HL-60 (cell line): ENCODE measurements at regions not wholly inside any gene's neighbourhood (a gene's known extent, or its start where the extent isn't known, plus 50 kb on each side); places are given as distances from the start of the nearest gene placed in this dataset.

Experiments
- POLR2AphosphoS5 ChIP-seq: IDR thresholded peaks from 2 replicates; pipeline ENCODE4 v1.6.1; 2012; ENCODE audit warnings: low read depth
- TF ChIP-seq, protein P1 (sequence below): IDR thresholded peaks from one replicate; pipeline ENCODE4 v1.5.1; 2011; ENCODE audit warnings: low read length, control low read depth, inconsistent platforms; ENCODE audit not compliant: insufficient read depth

DNA sequence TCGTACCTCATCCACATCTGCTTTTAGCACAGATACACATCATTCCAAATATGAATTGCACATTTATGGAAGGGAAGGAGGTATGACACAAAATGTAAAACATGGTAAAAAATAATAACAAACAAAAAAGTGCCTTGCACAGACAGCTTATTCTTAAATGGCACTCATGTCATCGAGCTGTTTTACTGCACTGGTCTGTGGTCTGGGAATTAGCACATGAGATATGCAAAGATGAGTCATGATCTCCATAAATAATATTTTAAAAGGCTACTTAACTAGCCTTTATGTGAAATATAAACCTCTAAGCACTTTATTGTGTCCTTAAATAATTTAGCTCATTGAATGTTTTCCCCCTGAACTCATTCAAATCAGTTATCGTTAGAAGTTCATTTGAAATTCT, 142.2 kb upstream of the ZNF385D start:
- TF ChIP-seq, protein P1, sequence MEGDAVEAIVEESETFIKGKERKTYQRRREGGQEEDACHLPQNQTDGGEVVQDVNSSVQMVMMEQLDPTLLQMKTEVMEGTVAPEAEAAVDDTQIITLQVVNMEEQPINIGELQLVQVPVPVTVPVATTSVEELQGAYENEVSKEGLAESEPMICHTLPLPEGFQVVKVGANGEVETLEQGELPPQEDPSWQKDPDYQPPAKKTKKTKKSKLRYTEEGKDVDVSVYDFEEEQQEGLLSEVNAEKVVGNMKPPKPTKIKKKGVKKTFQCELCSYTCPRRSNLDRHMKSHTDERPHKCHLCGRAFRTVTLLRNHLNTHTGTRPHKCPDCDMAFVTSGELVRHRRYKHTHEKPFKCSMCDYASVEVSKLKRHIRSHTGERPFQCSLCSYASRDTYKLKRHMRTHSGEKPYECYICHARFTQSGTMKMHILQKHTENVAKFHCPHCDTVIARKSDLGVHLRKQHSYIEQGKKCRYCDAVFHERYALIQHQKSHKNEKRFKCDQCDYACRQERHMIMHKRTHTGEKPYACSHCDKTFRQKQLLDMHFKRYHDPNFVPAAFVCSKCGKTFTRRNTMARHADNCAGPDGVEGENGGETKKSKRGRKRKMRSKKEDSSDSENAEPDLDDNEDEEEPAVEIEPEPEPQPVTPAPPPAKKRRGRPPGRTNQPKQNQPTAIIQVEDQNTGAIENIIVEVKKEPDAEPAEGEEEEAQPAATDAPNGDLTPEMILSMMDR: no peak
- no peak for TF ChIP-seq POLR2AphosphoS5
